Osteoblast (primary cell): ENCODE measurements at regions not wholly inside any gene's neighbourhood (a gene's known extent, or its start where the extent isn't known, plus 50 kb on each side); places are given as distances from the start of the nearest gene placed in this dataset.

ENCODE experiments used
- DNase-seq: peaks from one replicate; pipeline ENCODE4 v3.0.0; 2011; ENCODE audit warnings: low spot score, mixed read lengths; ENCODE audit not compliant: insufficient read length; ENCODE audit errors: missing footprints
- H2AFZ ChIP-seq: 2 replicates; pipeline ENCODE4 v1.6.0; 2011; ENCODE audit warnings: mild to moderate bottlenecking, low read length
- H3K27ac ChIP-seq: 2 replicates; pipeline ENCODE4 v1.5.1; 2011; ENCODE audit warnings: mild to moderate bottlenecking, low read depth, low read length, moderate library complexity
- H3K27me3 ChIP-seq: 2 replicates; pipeline ENCODE4 v1.6.0; 2012; ENCODE audit warnings: mild to moderate bottlenecking, control low read depth, inconsistent platforms, low read length, moderate library complexity; ENCODE audit not compliant: insufficient read depth
- H3K36me3 ChIP-seq: 2 replicates; pipeline ENCODE4 v1.5.1; 2011; ENCODE audit warnings: mild to moderate bottlenecking, low read length, control low read depth, moderate library complexity; ENCODE audit not compliant: insufficient read depth
- H3K4me1 ChIP-seq: 2 replicates; pipeline ENCODE4 v1.5.1; 2011; ENCODE audit warnings: mild to moderate bottlenecking, low read length, control low read depth, moderate library complexity; ENCODE audit not compliant: insufficient read depth
- H3K4me2 ChIP-seq: 2 replicates; pipeline ENCODE4 v1.6.0; 2011; ENCODE audit warnings: mild to moderate bottlenecking, low read length; ENCODE audit not compliant: insufficient read depth
- H3K4me3 ChIP-seq: fragments of 200-600 bp; sonication (generic); 3 replicates; pipeline ENCODE4 v1.5.1; 2012; ENCODE audit warnings: mild to moderate bottlenecking, low read length, inconsistent platforms; ENCODE audit not compliant: insufficient read depth
- H3K79me2 ChIP-seq: 2 replicates; pipeline ENCODE4 v1.6.0; 2012; ENCODE audit warnings: mild to moderate bottlenecking, low read length, control low read depth, inconsistent platforms; ENCODE audit not compliant: insufficient read depth
- H3K9me3 ChIP-seq: 2 replicates; pipeline ENCODE4 v1.5.1; 2011; ENCODE audit warnings: low read depth, low read length, control low read depth
- H4K20me1 ChIP-seq: 2 replicates; pipeline ENCODE4 v1.6.0; 2012; ENCODE audit warnings: mild to moderate bottlenecking, low read length, control low read depth; ENCODE audit not compliant: insufficient read depth
- CTCF ChIP-seq: IDR thresholded peaks from 2 replicates; pipeline ENCODE4 v1.5.1; 2011; ENCODE audit warnings: mild to moderate bottlenecking, low read depth, low read length, moderate library complexity; ENCODE audit errors: extremely low read depth

DNA sequence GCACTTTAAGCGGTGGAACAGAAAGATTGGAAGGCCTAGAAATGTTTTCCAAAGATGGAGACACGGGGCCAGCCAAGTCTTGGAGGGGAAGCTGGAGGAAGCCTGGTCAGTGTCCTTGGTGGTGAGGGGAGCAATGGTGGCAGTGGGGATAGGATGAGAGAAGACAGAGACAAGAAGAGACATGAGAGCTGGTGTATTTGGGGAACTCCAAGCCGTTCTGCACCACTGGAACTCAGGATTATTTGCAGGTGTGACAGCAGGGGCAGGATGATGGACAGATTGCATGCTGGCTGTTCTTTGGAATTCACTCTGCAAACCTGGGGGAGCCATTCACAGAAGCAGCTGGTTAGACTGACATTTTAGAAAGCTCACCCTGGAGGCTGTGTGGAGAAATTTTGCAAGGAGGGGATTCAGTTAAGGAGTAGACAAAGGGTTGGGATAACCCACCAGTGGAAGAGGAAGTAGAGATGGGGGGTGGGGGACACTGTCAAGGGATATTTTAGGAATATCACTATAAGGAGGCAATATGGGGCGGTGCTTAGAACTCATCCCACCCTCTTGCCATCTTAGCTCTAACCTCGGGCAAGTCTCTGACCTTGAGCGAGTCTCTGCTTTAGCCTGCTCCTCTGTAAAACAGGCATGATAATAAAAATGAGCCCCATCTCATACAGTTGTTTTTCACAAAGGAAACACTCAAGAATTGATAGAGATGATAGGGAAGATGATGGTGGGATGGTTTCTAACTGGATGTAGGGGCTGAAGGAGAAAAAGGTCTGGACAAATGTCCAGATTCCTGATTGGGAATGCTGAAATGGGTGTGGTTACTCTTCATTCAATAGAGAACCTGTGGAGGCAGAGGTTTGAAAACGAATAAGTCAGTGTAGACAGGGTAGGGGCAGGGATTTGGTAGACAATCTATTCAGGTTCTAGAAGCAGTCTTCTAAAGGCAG is 175.8 kb downstream of the MYCN start:
- Histone ChIP-seq H3K36me3 (no peaks in the 10 kb centered on the region), H2AFZ (no peak overlapping the region), H3K4me3 (no peak overlapping the region), H3K4me2 (no peak overlapping the region), H3K79me2 (no peaks in the 10 kb centered on the region), H3K9me3 (no peaks in the 10 kb centered on the region), H3K27ac (no peak overlapping the region), H4K20me1 (no peaks in the 10 kb centered on the region), H3K4me1 (no peaks in the 10 kb centered on the region), H3K27me3 (no peaks in the 10 kb centered on the region)
- DNase-seq: no peak
- no peak for TF ChIP-seq CTCF

GRCh38 chr2:16115291-16115690 is 174.9 kb downstream of the MYCN start:
- TF ChIP-seq CTCF: no peak
- Histone ChIP-seq H3K79me2 (no peaks in the 10 kb centered on the region), H3K4me1 (no peaks in the 10 kb centered on the region), H3K36me3 (no peaks in the 10 kb centered on the region), H3K9me3 (no peaks in the 10 kb centered on the region), H2AFZ (no peak overlapping the region), H3K27me3 (no peaks in the 10 kb centered on the region), H3K27ac (no peak overlapping the region), H3K4me2 (no peak overlapping the region), H4K20me1 (no peaks in the 10 kb centered on the region), H3K4me3 (no peak overlapping the region)
- DNase-seq: no peak

GRCh38 chr2:16114836-16115235 is 174.5 kb downstream of the MYCN start:
- no peaks in the 10 kb centered on the region for H3K79me2 ChIP-seq
- no peak overlapping the region for H3K4me3 ChIP-seq
- no peaks in the 10 kb centered on the region for H3K27me3 ChIP-seq
- H4K20me1 ChIP-seq: no peaks in the 10 kb centered on the region
- H3K9me3 ChIP-seq: no peaks in the 10 kb centered on the region
- no peak for DNase-seq
- TF ChIP-seq CTCF: no peak
- no peaks in the 10 kb centered on the region for H3K4me1 ChIP-seq
- H2AFZ ChIP-seq: no peak overlapping the region
- H3K4me2 ChIP-seq: no peak overlapping the region
- no peaks in the 10 kb centered on the region for H3K36me3 ChIP-seq
- no peak overlapping the region for H3K27ac ChIP-seq

DNA sequence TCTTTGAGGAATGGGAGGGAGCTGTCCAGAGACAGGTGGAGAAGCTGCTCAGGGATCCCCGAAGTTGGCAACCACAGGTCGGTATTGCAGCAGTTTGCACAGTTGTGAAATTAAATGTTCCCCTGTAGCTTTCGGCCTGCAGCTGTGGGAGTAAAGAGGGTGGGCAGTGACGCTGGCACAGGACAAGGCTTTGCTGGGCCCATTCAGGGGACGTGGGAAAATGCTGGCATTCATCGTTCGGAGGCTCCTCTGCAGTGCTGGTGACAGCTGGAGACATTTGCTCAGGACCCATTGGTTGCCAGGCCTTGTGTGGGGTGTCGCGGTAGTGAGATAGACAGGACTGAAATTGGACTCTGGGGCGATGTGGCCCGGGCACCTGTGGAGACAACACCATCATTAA is 173.7 kb downstream of the MYCN start:
- Histone ChIP-seq H2AFZ (no peak overlapping the region), H3K27ac (no peak overlapping the region), H4K20me1 (no peaks in the 10 kb centered on the region), H3K4me3 (no peak overlapping the region), H3K36me3 (no peaks in the 10 kb centered on the region), H3K4me2 (no peak overlapping the region), H3K9me3 (no peaks in the 10 kb centered on the region), H3K79me2 (no peaks in the 10 kb centered on the region), H3K27me3 (no peaks in the 10 kb centered on the region), H3K4me1 (no peaks in the 10 kb centered on the region)
- no peak for TF ChIP-seq CTCF
- no peak for DNase-seq
